Occipital lobe (tissue), 1 donor: ENCODE measurements at regions not wholly inside any gene's neighbourhood (a gene's known extent, or its start where the extent isn't known, plus 50 kb on each side); places are given as distances from the start of the nearest gene placed in this dataset.
"Not testable (repeated sequence)": the region's sequence is repeated elsewhere in the genome, so short reads cannot be mapped to it uniquely, and the experiment has no call there.

ENCODE experiments used
- DNase-seq: peaks from one replicate; lab custom pipeline; 2025; lab: John Stamatoyannopoulos, UW

- no peak for DNase-seq
These were observed 51.5 kb downstream of the CRPPA start for GRCh38 chr7:16369855-16370254.

- DNase-seq: not testable (repeated sequence)
These were observed 52.0 kb downstream of the CRPPA start for GRCh38 chr7:16369309-16369708.

- DNase-seq: no peak
These were observed 52.5 kb downstream of the CRPPA start for GRCh38 chr7:16368885-16369284.

- DNase-seq: no peak
These were observed 54.2 kb downstream of the CRPPA start for GRCh38 chr7:16367115-16367514.

GRCh38 chr7:16365952-16366351 is 55.4 kb downstream of the CRPPA start:
- DNase-seq: no peak

GRCh38 chr7:16365177-16365576 is 56.2 kb downstream of the CRPPA start:
- DNase-seq: no peak

GRCh38 chr7:16359216-16359615 is 62.1 kb downstream of the CRPPA start:
- no peak for DNase-seq

GRCh38 chr7:16357921-16358320 is 63.4 kb downstream of the CRPPA start:
- no peak for DNase-seq

- no peak for DNase-seq
These were observed 63.9 kb downstream of the CRPPA start for GRCh38 chr7:16357474-16357873.

- DNase-seq: no peak
These were observed 64.9 kb downstream of the CRPPA start for GRCh38 chr7:16356301-16356958.

GRCh38 chr7:16354573-16354972 is 66.8 kb downstream of the CRPPA start:
- no peak for DNase-seq

- no peak for DNase-seq
These were observed 68.1 kb downstream of the CRPPA start for GRCh38 chr7:16353226-16353625.

- DNase-seq: no peak
These were observed 70.7 kb downstream of the CRPPA start for GRCh38 chr7:16350634-16351033.

GRCh38 chr7:16348251-16348650 is 73.1 kb downstream of the CRPPA start:
- no peak for DNase-seq

GRCh38 chr7:16347827-16348192 is 73.5 kb downstream of the CRPPA start:
- DNase-seq: no peak

- DNase-seq: no peak
These were observed 74.1 kb downstream of the CRPPA start for GRCh38 chr7:16347066-16347826.

- DNase-seq: no peak
These were observed 75.1 kb downstream of the CRPPA start for GRCh38 chr7:16345979-16346958.

- DNase-seq: no peak
These were observed 76.4 kb downstream of the CRPPA start for GRCh38 chr7:16344927-16345326.

- DNase-seq: no peak
These were observed 77.7 kb downstream of the CRPPA start for GRCh38 chr7:16343612-16344011.

- no peak for DNase-seq
These were observed 83.3 kb downstream of the CRPPA start for GRCh38 chr7:16338065-16338464.

- DNase-seq: no peak
These were observed 95.2 kb downstream of the CRPPA start for GRCh38 chr7:16326106-16326505.

- no peak for DNase-seq
These were observed 98.0 kb downstream of the CRPPA start for GRCh38 chr7:16323313-16323712.
